K562 (cell line): ENCODE measurements at regions not wholly inside any gene's neighbourhood (a gene's known extent, or its start where the extent isn't known, plus 50 kb on each side); places are given as distances from the start of the nearest gene placed in this dataset.

Experiments used
- EZH2 ChIP-seq: IDR thresholded peaks from 2 replicates; pipeline ENCODE4 v1.6.1; 2012; ENCODE audit warnings: low read depth, mild to moderate bottlenecking, inconsistent platforms, low read length, borderline replicate concordance
- FOXA3 ChIP-seq, 2 experiments: fragments of 450-650 bp in 1 of 2; sonication (generic) in 1 of 2; formaldehyde crosslinking; IDR thresholded peaks in 1 of 2; conservative IDR thresholded peaks in 1 of 2; 2 replicates each; pipeline versions ENCODE4 v1.4.0 to v1.8.0; 2020 to 2022; ENCODE audit warnings: mild to moderate bottlenecking in 2 of 2, missing genetic modification reagents in 1 of 2
- GABPB1 ChIP-seq: sonication (generic); formaldehyde crosslinking; IDR thresholded peaks from 2 replicates; pipeline ENCODE4 v1.8.0; 2022; ENCODE audit warnings: mild to moderate bottlenecking, missing genetic modification reagents
- ILK ChIP-seq: fragments of 450-650 bp; IDR thresholded peaks from 2 replicates; pipeline ENCODE4 v1.6.1; 2016; ENCODE audit warnings: missing genetic modification characterization, low read depth, mild to moderate bottlenecking, missing compliant biosample characterization, moderate library complexity, borderline replicate concordance
- MAFF ChIP-seq: IDR thresholded peaks from 2 replicates; pipeline ENCODE4 v1.6.1; 2012; ENCODE audit warnings: low read length, improper control_type of control experiment
- POLR2AphosphoS2 ChIP-seq: IDR thresholded peaks from 2 replicates; pipeline ENCODE4 v1.6.1; 2012; ENCODE audit warnings: low read length, improper control_type of control experiment
- TF ChIP-seq, protein P1 (sequence below): sonication (generic); formaldehyde crosslinking; IDR thresholded peaks from 2 replicates; pipeline ENCODE4 v1.8.1; 2022; ENCODE audit warnings: missing genetic modification reagents
- TF ChIP-seq, protein P2 (sequence below), 3 experiments: IDR thresholded peaks in 2 of 3; conservative IDR thresholded peaks in 1 of 3; 2 replicates each; pipeline ENCODE4 v1.5.1; 2011 to 2012; ENCODE audit warnings: low read length in 3 of 3, mild to moderate bottlenecking in 3 of 3, control low read depth in 2 of 3, improper control_type of control experiment in 1 of 3, inconsistent platforms in 1 of 3, low read depth in 1 of 3, mixed read lengths in 1 of 3, moderate library complexity in 1 of 3; ENCODE audit not compliant: insufficient read depth in 2 of 3

DNA sequence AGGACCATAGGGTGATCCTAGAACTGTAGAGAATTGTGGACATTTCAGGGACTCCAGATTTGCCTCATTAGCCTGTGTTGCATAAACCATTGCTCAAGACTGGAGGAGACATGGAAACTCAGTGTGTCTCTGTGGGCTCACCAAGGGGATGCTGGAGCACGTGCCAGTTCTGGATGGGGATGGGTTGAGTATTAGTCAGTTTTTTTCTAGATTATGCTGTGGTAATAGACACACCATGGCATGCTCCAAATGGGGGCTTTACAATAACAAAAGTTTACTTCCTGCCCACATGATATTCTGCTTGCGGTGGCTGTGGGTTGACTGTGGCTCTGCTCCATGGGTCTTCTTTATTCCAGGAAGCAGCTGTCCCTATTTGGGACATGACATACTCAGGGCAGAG, 125.4 kb downstream of the FOXD2 start:
- TF ChIP-seq MAFF (no peak), GABPB1 (CRISPR knock-in tag) (no peak), FOXA3 (CRISPR knock-in tag; conservative IDR thresholded peaks at IDR 0.05 in 1 of 2, IDR thresholded peaks at IDR 0.05 in 1 of 2) (no peak), POLR2AphosphoS2 (no peak), EZH2 (no peak), ILK (no peak)
- TF ChIP-seq, protein P1, sequence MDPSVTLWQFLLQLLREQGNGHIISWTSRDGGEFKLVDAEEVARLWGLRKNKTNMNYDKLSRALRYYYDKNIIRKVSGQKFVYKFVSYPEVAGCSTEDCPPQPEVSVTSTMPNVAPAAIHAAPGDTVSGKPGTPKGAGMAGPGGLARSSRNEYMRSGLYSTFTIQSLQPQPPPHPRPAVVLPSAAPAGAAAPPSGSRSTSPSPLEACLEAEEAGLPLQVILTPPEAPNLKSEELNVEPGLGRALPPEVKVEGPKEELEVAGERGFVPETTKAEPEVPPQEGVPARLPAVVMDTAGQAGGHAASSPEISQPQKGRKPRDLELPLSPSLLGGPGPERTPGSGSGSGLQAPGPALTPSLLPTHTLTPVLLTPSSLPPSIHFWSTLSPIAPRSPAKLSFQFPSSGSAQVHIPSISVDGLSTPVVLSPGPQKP (CRISPR knock-in tag) = no peak
- TF ChIP-seq, protein P2, sequence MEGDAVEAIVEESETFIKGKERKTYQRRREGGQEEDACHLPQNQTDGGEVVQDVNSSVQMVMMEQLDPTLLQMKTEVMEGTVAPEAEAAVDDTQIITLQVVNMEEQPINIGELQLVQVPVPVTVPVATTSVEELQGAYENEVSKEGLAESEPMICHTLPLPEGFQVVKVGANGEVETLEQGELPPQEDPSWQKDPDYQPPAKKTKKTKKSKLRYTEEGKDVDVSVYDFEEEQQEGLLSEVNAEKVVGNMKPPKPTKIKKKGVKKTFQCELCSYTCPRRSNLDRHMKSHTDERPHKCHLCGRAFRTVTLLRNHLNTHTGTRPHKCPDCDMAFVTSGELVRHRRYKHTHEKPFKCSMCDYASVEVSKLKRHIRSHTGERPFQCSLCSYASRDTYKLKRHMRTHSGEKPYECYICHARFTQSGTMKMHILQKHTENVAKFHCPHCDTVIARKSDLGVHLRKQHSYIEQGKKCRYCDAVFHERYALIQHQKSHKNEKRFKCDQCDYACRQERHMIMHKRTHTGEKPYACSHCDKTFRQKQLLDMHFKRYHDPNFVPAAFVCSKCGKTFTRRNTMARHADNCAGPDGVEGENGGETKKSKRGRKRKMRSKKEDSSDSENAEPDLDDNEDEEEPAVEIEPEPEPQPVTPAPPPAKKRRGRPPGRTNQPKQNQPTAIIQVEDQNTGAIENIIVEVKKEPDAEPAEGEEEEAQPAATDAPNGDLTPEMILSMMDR (IDR thresholded peaks at IDR 0.05 in 2 of 3, conservative IDR thresholded peaks at IDR 0.05 in 1 of 3; ENCODE audit: insufficient read depth in 2 of 3, low read depth in 1 of 3, low read length in 3 of 3) = no peak
